Esophagus muscularis mucosa (tissue), 4 donors: ENCODE measurements at regions not wholly inside any gene's neighbourhood (a gene's known extent, or its start where the extent isn't known, plus 50 kb on each side); places are given as distances from the start of the nearest gene placed in this dataset.

Experiments used
- DNase-seq: peaks from one replicate; pipeline ENCODE4 v3.0.0-alpha.2; 2017; ENCODE audit errors: extremely low spot score
- H3K27ac ChIP-seq, 4 donors: fragments of 200-600 bp; sonication (generic); replicated peaks in 1 of 4; 1 replicate in 3 of 4; 2 replicates in 1 of 4; pipeline ENCODE4 v1.5.1; 2016 to 2019; ENCODE audit warnings: mild to moderate bottlenecking in 1 of 4
- H3K27me3 ChIP-seq, 4 donors: fragments of 200-600 bp; sonication (generic); one replicate each; pipeline versions ENCODE4 v1.5.1 to v1.6.0; 2016 to 2019
- H3K36me3 ChIP-seq, 4 donors: fragments of 200-600 bp; sonication (generic); one replicate each; pipeline ENCODE4 v1.5.1; 2016 to 2019
- H3K4me1 ChIP-seq, 4 donors: fragments of 200-600 bp; sonication (generic); one replicate each; pipeline ENCODE4 v1.5.1; 2016 to 2019
- H3K4me3 ChIP-seq, 4 donors: fragments of 200-600 bp; sonication (generic); 1 replicate in 2 of 4; 2 replicates in 2 of 4; pipeline ENCODE4 v1.5.1; 2016 to 2019; ENCODE audit warnings: mild to moderate bottlenecking in 4 of 4, moderate library complexity in 1 of 4
- H3K9me3 ChIP-seq, 4 donors: fragments of 200-600 bp; sonication (generic); 1 replicate in 3 of 4; 2 replicates in 1 of 4; pipeline ENCODE4 v1.5.1; 2016 to 2019
- EP300 ChIP-seq: sonication (generic); formaldehyde crosslinking; IDR thresholded peaks from one replicate; pipeline ENCODE4 v1.6.1; 2017; ENCODE audit warnings: antibody characterized with exemption
- POLR2A ChIP-seq: fragments of 450-650 bp; IDR thresholded peaks from one replicate; pipeline ENCODE4 v1.6.1; 2017; ENCODE audit warnings: antibody characterized with exemption, moderate library complexity, mild to moderate bottlenecking, low read depth
- POLR2AphosphoS5 ChIP-seq, 2 donors: sonication (generic); formaldehyde crosslinking; IDR thresholded peaks; one replicate each; pipeline ENCODE4 v1.6.1; 2017; ENCODE audit warnings: antibody characterized with exemption in 2 of 2
- WGBS: methylation state at CpG from one replicate; pipeline ENCODE4 v1.1.5; 2018; 5-methylcytosine and 5-hydroxymethylcytosine counted together
- intact Hi-C: fragments of 100-400 bp; cut with DNase I; formaldehyde crosslinking; loops from one replicate; pipeline ENCODE4 v1.15.1; 2023
- TF ChIP-seq, protein P1 (sequence below), 3 experiments: fragments of 200-600 bp in 2 of 3; fragments of 450-650 bp in 1 of 3; sonication (generic) in 2 of 3; IDR thresholded peaks; one replicate each; pipeline ENCODE4 v1.5.1; 2017 to 2019; ENCODE audit warnings: antibody characterized with exemption in 3 of 3, mild to moderate bottlenecking in 2 of 3, moderate library complexity in 1 of 3

GRCh38 chr18:40907842-40908241, 1047.2 kb upstream of the PIK3C3 start:
- DNase-seq, result no peak
- Histone ChIP-seq H3K27me3 (no peaks in the 10 kb centered on the region), H3K9me3 (no peaks in the 10 kb centered on the region), H3K4me1 (peaks cover 0 to 16% (median 5%) of the 10 kb centered on the region in 4 donors), H3K36me3 (no peaks in the 10 kb centered on the region), H3K27ac (no peak overlapping the region), H3K4me3 (no peak overlapping the region)
- intact Hi-C loops, result no loop called here
- WGBS, result 80% methylated on average over 2 of the region's 2 CpGs
- TF ChIP-seq EP300 (no peak), POLR2A (no peak), POLR2AphosphoS5 (IDR thresholded peaks at IDR 0.05) (no peak)
- TF ChIP-seq, protein P1, sequence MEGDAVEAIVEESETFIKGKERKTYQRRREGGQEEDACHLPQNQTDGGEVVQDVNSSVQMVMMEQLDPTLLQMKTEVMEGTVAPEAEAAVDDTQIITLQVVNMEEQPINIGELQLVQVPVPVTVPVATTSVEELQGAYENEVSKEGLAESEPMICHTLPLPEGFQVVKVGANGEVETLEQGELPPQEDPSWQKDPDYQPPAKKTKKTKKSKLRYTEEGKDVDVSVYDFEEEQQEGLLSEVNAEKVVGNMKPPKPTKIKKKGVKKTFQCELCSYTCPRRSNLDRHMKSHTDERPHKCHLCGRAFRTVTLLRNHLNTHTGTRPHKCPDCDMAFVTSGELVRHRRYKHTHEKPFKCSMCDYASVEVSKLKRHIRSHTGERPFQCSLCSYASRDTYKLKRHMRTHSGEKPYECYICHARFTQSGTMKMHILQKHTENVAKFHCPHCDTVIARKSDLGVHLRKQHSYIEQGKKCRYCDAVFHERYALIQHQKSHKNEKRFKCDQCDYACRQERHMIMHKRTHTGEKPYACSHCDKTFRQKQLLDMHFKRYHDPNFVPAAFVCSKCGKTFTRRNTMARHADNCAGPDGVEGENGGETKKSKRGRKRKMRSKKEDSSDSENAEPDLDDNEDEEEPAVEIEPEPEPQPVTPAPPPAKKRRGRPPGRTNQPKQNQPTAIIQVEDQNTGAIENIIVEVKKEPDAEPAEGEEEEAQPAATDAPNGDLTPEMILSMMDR (IDR thresholded peaks at IDR 0.05), result no peak

- Histone ChIP-seq H3K4me3 (no peak overlapping the region), H3K27me3 (no peaks in the 10 kb centered on the region), H3K27ac (no peak overlapping the region), H3K36me3 (no peaks in the 10 kb centered on the region), H3K9me3 (no peaks in the 10 kb centered on the region), H3K4me1 (no peaks in the 10 kb centered on the region)
- 0% methylated on average over 1 of the region's 1 CpG for WGBS
- intact Hi-C loops, result no loop called here
- no peak for DNase-seq
- no peak for TF ChIP-seq POLR2A
- TF ChIP-seq, protein P1 (IDR thresholded peaks at IDR 0.05), result no peak
- TF ChIP-seq POLR2AphosphoS5 (IDR thresholded peaks at IDR 0.05), result no peak
Measured at GRCh38 chr18:40904295-40904694, 1050.7 kb upstream of the PIK3C3 start.

GRCh38 chr18:40902436-40902835, 1052.6 kb upstream of the PIK3C3 start:
- Histone ChIP-seq H3K4me1 (no peaks in the 10 kb centered on the region), H3K36me3 (no peaks in the 10 kb centered on the region), H3K9me3 (no peaks in the 10 kb centered on the region), H3K27me3 (no peaks in the 10 kb centered on the region), H3K4me3 (no peak overlapping the region), H3K27ac (no peak overlapping the region)
- WGBS, result 82% methylated on average over 2 of the region's 2 CpGs
- no peak for TF ChIP-seq POLR2AphosphoS5 (IDR thresholded peaks at IDR 0.05)
- no peak for TF ChIP-seq EP300
- TF ChIP-seq POLR2A, result no peak
- TF ChIP-seq, protein P1 (IDR thresholded peaks at IDR 0.05), result no peak
- no peak for DNase-seq
- intact Hi-C loops, result no loop called here

GRCh38 chr18:40897884-40898283, 1057.2 kb upstream of the PIK3C3 start:
- WGBS, result 87% methylated on average over 3 of the region's 3 CpGs
- TF ChIP-seq EP300, result no peak
- no peak for TF ChIP-seq POLR2AphosphoS5 (IDR thresholded peaks at IDR 0.05)
- TF ChIP-seq, protein P1 (IDR thresholded peaks at IDR 0.05), result no peak
- TF ChIP-seq POLR2A, result no peak
- H3K27ac ChIP-seq, result no peak overlapping the region
- intact Hi-C loops, result no loop called here
- H3K4me1 ChIP-seq, result no peaks in the 10 kb centered on the region
- DNase-seq, result no peak
- H3K36me3 ChIP-seq, result no peaks in the 10 kb centered on the region
- H3K9me3 ChIP-seq, result no peaks in the 10 kb centered on the region
- H3K27me3 ChIP-seq, result no peaks in the 10 kb centered on the region
- no peak overlapping the region for H3K4me3 ChIP-seq

GRCh38 chr18:40883271-40883670, 1071.8 kb upstream of the PIK3C3 start:
- intact Hi-C loops, result no loop called here
- no peak overlapping the region for H3K4me3 ChIP-seq
- H3K27me3 ChIP-seq, result no peaks in the 10 kb centered on the region
- H3K27ac ChIP-seq, result no peak overlapping the region
- no peaks in the 10 kb centered on the region for H3K36me3 ChIP-seq
- DNase-seq, result no peak
- no peaks in the 10 kb centered on the region for H3K4me1 ChIP-seq
- no peak for TF ChIP-seq POLR2A
- no peak for TF ChIP-seq EP300
- TF ChIP-seq POLR2AphosphoS5 (IDR thresholded peaks at IDR 0.05), result no peak
- TF ChIP-seq, protein P1 (IDR thresholded peaks at IDR 0.05), result no peak
- 80% methylated on average over 4 of the region's 4 CpGs for WGBS
- H3K9me3 ChIP-seq, result no peaks in the 10 kb centered on the region
